HCT116 (cell line): ENCODE measurements at regions not wholly inside any gene's neighbourhood (a gene's known extent, or its start where the extent isn't known, plus 50 kb on each side); places are given as distances from the start of the nearest gene placed in this dataset.

ENCODE experiments used
- ATAC-seq: fragments of 200-7000 bp; cut with Tn5 transposase; 2 replicates; pipeline ENCODE4 v1.9.1; 2020; ENCODE audit warnings: mild to moderate bottlenecking, moderate library complexity
- BruUV-seq: library from RNA; stranded (reverse); fragments of 400-500 nt; replicated peaks from 2 replicates; lab custom pipeline; 2021; lab: Mats Ljungman, UMichigan
- CTCF ChIA-PET: fragments of 300-600 bp; sonication (Branson Sonifier 250); formaldehyde crosslinking; loops from one replicate; lab custom pipeline; 2021; ENCODE audit warnings: antibody characterized with exemption; lab: Charles Lee
- POLR2A ChIA-PET: fragments of 300-600, 350-600 bp; sonication (Branson Sonifier 250); formaldehyde crosslinking; loops from one replicate; lab custom pipeline; 2021; ENCODE audit warnings: antibody characterized with exemption; lab: Charles Lee
- RAD21 ChIA-PET, 2 experiments: fragments of 300-600 bp; sonication (Branson Sonifier 250); formaldehyde crosslinking; loops; one replicate each; lab custom pipeline; 2023; ENCODE audit warnings: low total read pairs in 2 of 2; ENCODE audit not compliant: uncharacterized antibody in 2 of 2, unreplicated experiment in 2 of 2, low non-redundant PET in 1 of 2; lab: Charles Lee
- DNase-seq: peaks from one replicate; pipeline ENCODE4 v3.0.0-alpha.2; 2010; ENCODE audit warnings: low read depth, low spot score
- H2AFZ ChIP-seq: fragments of 200-600 bp; shearing (Covaris generic), sonication (generic); 2 replicates; pipeline ENCODE4 v1.6.1; 2017; ENCODE audit warnings: low read depth, mixed run types, mixed read lengths, antibody characterized with exemption, low read length; ENCODE audit not compliant: poor library complexity, severe bottlenecking
- H3K27ac ChIP-seq: 2 replicates; pipeline ENCODE4 v1.5.1; 2012; ENCODE audit warnings: low read depth, low read length
- H3K27me3 ChIP-seq: fragments of 200-600 bp; sonication (generic); 2 replicates; pipeline ENCODE4 v1.6.1; 2016; ENCODE audit warnings: mixed run types, low read length, mixed read lengths; ENCODE audit not compliant: insufficient read depth
- H3K36me3 ChIP-seq, 2 experiments: fragments of 200-500 bp in 1 of 2; fragments of 200-600 bp in 1 of 2; sonication (Bioruptor generic) in 1 of 2; sonication (generic) in 1 of 2; 2 replicates each; pipeline versions ENCODE4 v1.5.1 to v1.6.1; 2014 to 2016; ENCODE audit warnings: low read length in 2 of 2, inconsistent platforms in 1 of 2, mixed read lengths in 1 of 2, mixed run types in 1 of 2; ENCODE audit not compliant: insufficient read depth in 2 of 2, control insufficient read depth in 1 of 2
- H3K4me1 ChIP-seq, 2 experiments: fragments of 200-600 bp in 1 of 2; sonication (generic) in 1 of 2; 2 replicates each; pipeline versions ENCODE4 v1.5.1 to v1.6.1; 2012 to 2017; ENCODE audit warnings: low read length in 2 of 2, inconsistent platforms in 1 of 2, mild to moderate bottlenecking in 1 of 2, mixed read lengths in 1 of 2, mixed run types in 1 of 2, moderate library complexity in 1 of 2; ENCODE audit not compliant: insufficient read depth in 2 of 2, control insufficient read depth in 1 of 2
- H3K4me2 ChIP-seq: fragments of 200-600 bp; sonication (generic); 2 replicates; pipeline ENCODE4 v1.6.1; 2017; ENCODE audit warnings: mixed run types, low read length, mixed read lengths
- H3K4me3 ChIP-seq, 2 experiments: fragments of 200-600 bp in 1 of 2; sonication (generic) in 1 of 2; replicated peaks in 1 of 2; 2 replicates each; pipeline ENCODE4 v1.5.1; 2011 to 2016; ENCODE audit warnings: low read length in 2 of 2, control low read depth in 1 of 2, low read depth in 1 of 2, mild to moderate bottlenecking in 1 of 2, mixed read lengths in 1 of 2, mixed run types in 1 of 2
- H3K79me2 ChIP-seq: fragments of 200-600 bp; sonication (generic); 2 replicates; pipeline ENCODE4 v1.6.1; 2017; ENCODE audit warnings: mild to moderate bottlenecking, mixed run types, low read length, moderate library complexity, mixed read lengths; ENCODE audit not compliant: insufficient read depth
- H3K9ac ChIP-seq: fragments of 200-600 bp; sonication (generic); 2 replicates; pipeline ENCODE4 v1.6.1; 2016; ENCODE audit warnings: low read length, mixed read lengths
- H3K9me2 ChIP-seq: fragments of 200-600 bp; sonication (generic), shearing (Covaris generic); 2 replicates; pipeline ENCODE4 v1.6.1; 2017; ENCODE audit warnings: mixed run types, mild to moderate bottlenecking, moderate library complexity; ENCODE audit not compliant: insufficient read depth
- H3K9me3 ChIP-seq, 2 experiments: fragments of 200-500 bp in 1 of 2; fragments of 200-600 bp in 1 of 2; sonication (Bioruptor generic) in 1 of 2; sonication (generic) in 1 of 2; 2 replicates each; pipeline ENCODE4 v1.6.1; 2014 to 2017; ENCODE audit warnings: low read length in 2 of 2, mixed read lengths in 2 of 2, inconsistent platforms in 1 of 2, low read depth in 1 of 2, mild to moderate bottlenecking in 1 of 2, mixed run types in 1 of 2, moderate library complexity in 1 of 2; ENCODE audit not compliant: control insufficient read depth in 1 of 2, insufficient read depth in 1 of 2
- H4K20me1 ChIP-seq: fragments of 200-600 bp; sonication (generic), shearing (Covaris generic); 2 replicates; pipeline ENCODE4 v1.6.1; 2017; ENCODE audit warnings: mixed run types, mild to moderate bottlenecking, moderate library complexity; ENCODE audit not compliant: insufficient read depth
- CBX3 ChIP-seq: IDR thresholded peaks from 2 replicates; pipeline ENCODE4 v1.6.1; 2012; ENCODE audit warnings: low read depth
- EGR1 ChIP-seq: IDR thresholded peaks from 2 replicates; pipeline ENCODE4 v1.6.1; 2012; ENCODE audit warnings: low read depth
- ELF1 ChIP-seq: IDR thresholded peaks from 2 replicates; pipeline ENCODE4 v1.6.1; 2012; ENCODE audit warnings: low read depth, borderline replicate concordance
- EZH2 ChIP-seq: fragments of 200-600 bp; sonication (generic); IDR thresholded peaks from 2 replicates; pipeline ENCODE4 v1.6.1; 2017; ENCODE audit warnings: antibody characterized with exemption, mixed run types
- EZH2phosphoT487 ChIP-seq: fragments of 200-600 bp; IDR thresholded peaks from 2 replicates; pipeline ENCODE4 v1.6.1; 2018; ENCODE audit warnings: antibody characterized with exemption, borderline replicate concordance
- JUND ChIP-seq: IDR thresholded peaks from 2 replicates; pipeline ENCODE4 v1.6.1; 2012
- POLR2A ChIP-seq: IDR thresholded peaks from 2 replicates; pipeline ENCODE4 v1.7.0; 2011; ENCODE audit warnings: borderline replicate concordance; ENCODE audit not compliant: insufficient read depth, insufficient read length; ENCODE audit errors: extremely low read depth
- POLR2AphosphoS5 ChIP-seq: IDR thresholded peaks from 2 replicates; pipeline ENCODE4 v1.6.1; 2011; ENCODE audit warnings: mild to moderate bottlenecking, low read depth, low read length, moderate library complexity
- SIN3A ChIP-seq: IDR thresholded peaks from 2 replicates; pipeline ENCODE4 v1.6.1; 2012; ENCODE audit warnings: low read depth
- SP1 ChIP-seq: IDR thresholded peaks from 2 replicates; pipeline ENCODE4 v1.6.1; 2012; ENCODE audit warnings: low read depth
- SRF ChIP-seq: IDR thresholded peaks from 2 replicates; pipeline ENCODE4 v1.6.1; 2012; ENCODE audit warnings: low read depth
- YY1 ChIP-seq: IDR thresholded peaks from 2 replicates; pipeline ENCODE4 v1.6.1; 2011; ENCODE audit warnings: low read length, low read depth, moderate library complexity, mild to moderate bottlenecking; ENCODE audit not compliant: insufficient replicate concordance; ENCODE audit errors: extremely low read depth
- intact Hi-C: fragments of 100-400 bp; cut with micrococcal nuclease; formaldehyde crosslinking; loops from 2 replicates; pipeline ENCODE4 v1.10.0; 2022
- TF ChIP-seq, protein P1 (sequence below): IDR thresholded peaks from 2 replicates; pipeline ENCODE4 v1.6.1; 2012
- TF ChIP-seq, protein P2 (sequence below): IDR thresholded peaks from 2 replicates; pipeline ENCODE4 v1.6.1; 2011; ENCODE audit warnings: mild to moderate bottlenecking, low read length, moderate library complexity; ENCODE audit not compliant: insufficient replicate concordance; ENCODE audit errors: extremely low read depth
- TF ChIP-seq, protein P3 (sequence below), 3 experiments: fragments of 200-600 bp in 1 of 3; sonication (generic) in 1 of 3; IDR thresholded peaks in 2 of 3; conservative IDR thresholded peaks in 1 of 3; 2 replicates each; pipeline ENCODE4 v1.5.1; 2012 to 2017; ENCODE audit warnings: low read depth in 2 of 3, low read length in 2 of 3, antibody characterized with exemption in 1 of 3, borderline replicate concordance in 1 of 3, control low read depth in 1 of 3, mild to moderate bottlenecking in 1 of 3, mixed read lengths in 1 of 3, mixed run types in 1 of 3, moderate library complexity in 1 of 3; ENCODE audit not compliant: insufficient read depth in 1 of 3

DNA sequence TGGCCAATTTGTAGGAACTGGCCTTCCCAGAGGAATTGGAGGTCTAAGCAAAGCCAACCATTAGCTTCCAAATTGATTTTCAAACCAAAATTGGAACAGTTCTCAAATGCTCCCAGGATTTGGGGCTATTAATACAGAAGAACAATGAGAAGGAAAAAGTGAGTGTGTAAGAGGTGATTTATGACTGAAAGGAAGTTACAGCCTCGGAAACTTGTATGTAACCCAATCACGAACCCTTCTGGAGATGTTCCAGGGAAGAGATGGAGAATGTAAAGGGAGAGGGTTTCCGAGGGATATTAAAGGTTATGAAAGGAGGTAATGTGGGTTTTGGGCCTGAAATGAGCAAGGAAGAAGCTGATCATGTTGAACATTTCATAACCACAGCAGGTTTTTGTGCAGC lies 93.2 kb upstream of the CXCL14 start:
- H3K4me2 ChIP-seq = no peak overlapping the region
- POLR2A ChIA-PET = no interaction called here
- H4K20me1 ChIP-seq = no peaks in the 10 kb centered on the region
- no peaks in the 10 kb centered on the region for H3K4me1 ChIP-seq
- peaks cover 11% of the 10 kb centered on the region; the same call in 1 of the 2 replicates for H3K27me3 ChIP-seq
- intact Hi-C loops = no loop called here
- no peak overlapping the region for H3K4me3 ChIP-seq
- H3K36me3 ChIP-seq = no peaks in the 10 kb centered on the region
- no peak for DNase-seq
- TF ChIP-seq, protein P1, sequence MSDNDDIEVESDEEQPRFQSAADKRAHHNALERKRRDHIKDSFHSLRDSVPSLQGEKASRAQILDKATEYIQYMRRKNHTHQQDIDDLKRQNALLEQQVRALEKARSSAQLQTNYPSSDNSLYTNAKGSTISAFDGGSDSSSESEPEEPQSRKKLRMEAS = no peak
- TF ChIP-seq SIN3A (no peak), EGR1 (no peak), SP1 (no peak), YY1 (no peak), POLR2AphosphoS5 (no peak), ELF1 (no peak), CBX3 (no peak), SRF (no peak), POLR2A (no peak), EZH2 (no peak), JUND (no peak), EZH2phosphoT487 (no peak)
- TF ChIP-seq, protein P2, sequence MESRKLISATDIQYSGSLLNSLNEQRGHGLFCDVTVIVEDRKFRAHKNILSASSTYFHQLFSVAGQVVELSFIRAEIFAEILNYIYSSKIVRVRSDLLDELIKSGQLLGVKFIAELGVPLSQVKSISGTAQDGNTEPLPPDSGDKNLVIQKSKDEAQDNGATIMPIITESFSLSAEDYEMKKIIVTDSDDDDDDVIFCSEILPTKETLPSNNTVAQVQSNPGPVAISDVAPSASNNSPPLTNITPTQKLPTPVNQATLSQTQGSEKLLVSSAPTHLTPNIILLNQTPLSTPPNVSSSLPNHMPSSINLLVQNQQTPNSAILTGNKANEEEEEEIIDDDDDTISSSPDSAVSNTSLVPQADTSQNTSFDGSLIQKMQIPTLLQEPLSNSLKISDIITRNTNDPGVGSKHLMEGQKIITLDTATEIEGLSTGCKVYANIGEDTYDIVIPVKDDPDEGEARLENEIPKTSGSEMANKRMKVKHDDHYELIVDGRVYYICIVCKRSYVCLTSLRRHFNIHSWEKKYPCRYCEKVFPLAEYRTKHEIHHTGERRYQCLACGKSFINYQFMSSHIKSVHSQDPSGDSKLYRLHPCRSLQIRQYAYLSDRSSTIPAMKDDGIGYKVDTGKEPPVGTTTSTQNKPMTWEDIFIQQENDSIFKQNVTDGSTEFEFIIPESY = no peak
- TF ChIP-seq, protein P3, sequence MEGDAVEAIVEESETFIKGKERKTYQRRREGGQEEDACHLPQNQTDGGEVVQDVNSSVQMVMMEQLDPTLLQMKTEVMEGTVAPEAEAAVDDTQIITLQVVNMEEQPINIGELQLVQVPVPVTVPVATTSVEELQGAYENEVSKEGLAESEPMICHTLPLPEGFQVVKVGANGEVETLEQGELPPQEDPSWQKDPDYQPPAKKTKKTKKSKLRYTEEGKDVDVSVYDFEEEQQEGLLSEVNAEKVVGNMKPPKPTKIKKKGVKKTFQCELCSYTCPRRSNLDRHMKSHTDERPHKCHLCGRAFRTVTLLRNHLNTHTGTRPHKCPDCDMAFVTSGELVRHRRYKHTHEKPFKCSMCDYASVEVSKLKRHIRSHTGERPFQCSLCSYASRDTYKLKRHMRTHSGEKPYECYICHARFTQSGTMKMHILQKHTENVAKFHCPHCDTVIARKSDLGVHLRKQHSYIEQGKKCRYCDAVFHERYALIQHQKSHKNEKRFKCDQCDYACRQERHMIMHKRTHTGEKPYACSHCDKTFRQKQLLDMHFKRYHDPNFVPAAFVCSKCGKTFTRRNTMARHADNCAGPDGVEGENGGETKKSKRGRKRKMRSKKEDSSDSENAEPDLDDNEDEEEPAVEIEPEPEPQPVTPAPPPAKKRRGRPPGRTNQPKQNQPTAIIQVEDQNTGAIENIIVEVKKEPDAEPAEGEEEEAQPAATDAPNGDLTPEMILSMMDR (IDR thresholded peaks at IDR 0.05 in 2 of 3, conservative IDR thresholded peaks at IDR 0.05 in 1 of 3; ENCODE audit: borderline replicate concordance in 1 of 3, insufficient read depth in 1 of 3, low read depth in 2 of 3, low read length in 2 of 3) = no peak
- TF ChIP-seq, all 23 proteins: peak for 0
- Histone ChIP-seq H2AFZ (no peak overlapping the region), H3K9me2 (no peaks in the 10 kb centered on the region), H3K79me2 (no peaks in the 10 kb centered on the region), H3K27ac (no peak overlapping the region), H3K9ac (no peak overlapping the region), H3K9me3 (no peaks in the 10 kb centered on the region)
- ChIA-PET CTCF (no interaction called here), RAD21 (no interaction called here)
- no peak for ATAC-seq
- BruUV-seq = no TSS peak
